SK-N-MC (cell line): ENCODE measurements at regions not wholly inside any gene's neighbourhood (a gene's known extent, or its start where the extent isn't known, plus 50 kb on each side); places are given as distances from the start of the nearest gene placed in this dataset.

Source experiments
- DNase-seq: peaks from one replicate; pipeline ENCODE4 v3.0.0-alpha.2; 2011; ENCODE audit warnings: low read depth, low spot score
- H3K27ac ChIP-seq: fragments of 200-600 bp; sonication (generic); 2 replicates; pipeline ENCODE4 v1.5.1; 2016; ENCODE audit warnings: mixed run types
- H3K36me3 ChIP-seq: fragments of 200-600 bp; sonication (generic); 2 replicates; pipeline ENCODE4 v1.6.1; 2017; ENCODE audit warnings: antibody characterized with exemption, low read length, mixed read lengths; ENCODE audit not compliant: insufficient read depth
- H3K4me3 ChIP-seq: fragments of 200-600 bp; sonication (generic); 2 replicates; pipeline ENCODE4 v1.5.1; 2016
- H3K9ac ChIP-seq: fragments of 200-600 bp; sonication (generic); 2 replicates; pipeline ENCODE4 v1.8.0; 2017; ENCODE audit warnings: mixed run types, mixed read lengths; ENCODE audit not compliant: insufficient read length
- H3K9me3 ChIP-seq: fragments of 200-600 bp; sonication (generic); 2 replicates; pipeline ENCODE4 v1.6.1; 2017; ENCODE audit warnings: low read depth, mild to moderate bottlenecking, antibody characterized with exemption, low read length, moderate library complexity, mixed read lengths
- EZH2 ChIP-seq: fragments of 200-600 bp; sonication (generic); IDR thresholded peaks from one replicate; pipeline ENCODE4 v1.6.1; 2017; ENCODE audit warnings: antibody characterized with exemption
- FOXP2 ChIP-seq: optimal IDR thresholded peaks from 2 replicates; pipeline ENCODE3; 2011; ENCODE audit warnings: mild to moderate bottlenecking, moderate library complexity; ENCODE audit not compliant: insufficient read depth; ENCODE audit errors: extremely low read length, control extremely low read depth
- POLR2AphosphoS5 ChIP-seq: IDR thresholded peaks from 2 replicates; pipeline ENCODE4 v1.6.1; 2012; ENCODE audit warnings: mild to moderate bottlenecking, low read depth, low read length, borderline replicate concordance

- Histone ChIP-seq H3K4me3 (no peak overlapping the region), H3K36me3 (no peaks in the 10 kb centered on the region), H3K9me3 (no peaks in the 10 kb centered on the region), H3K9ac (no peak overlapping the region), H3K27ac (no peak overlapping the region)
- TF ChIP-seq POLR2AphosphoS5 (no peak), EZH2 (no peak), FOXP2 (no peak)
- DNase-seq = no peak
These were observed 166.1 kb upstream of the ADRA1B start for GRCh38 chr5:159750226-159750625.

GRCh38 chr5:159751459-159751858 is 164.8 kb upstream of the ADRA1B start:
- no peak for TF ChIP-seq POLR2AphosphoS5
- TF ChIP-seq EZH2 = no peak
- no peak for TF ChIP-seq FOXP2
- H3K27ac ChIP-seq = no peak overlapping the region
- no peaks in the 10 kb centered on the region for H3K36me3 ChIP-seq
- no peaks in the 10 kb centered on the region for H3K9me3 ChIP-seq
- DNase-seq = no peak
- H3K4me3 ChIP-seq = no peak overlapping the region
- H3K9ac ChIP-seq = no peak overlapping the region

DNA sequence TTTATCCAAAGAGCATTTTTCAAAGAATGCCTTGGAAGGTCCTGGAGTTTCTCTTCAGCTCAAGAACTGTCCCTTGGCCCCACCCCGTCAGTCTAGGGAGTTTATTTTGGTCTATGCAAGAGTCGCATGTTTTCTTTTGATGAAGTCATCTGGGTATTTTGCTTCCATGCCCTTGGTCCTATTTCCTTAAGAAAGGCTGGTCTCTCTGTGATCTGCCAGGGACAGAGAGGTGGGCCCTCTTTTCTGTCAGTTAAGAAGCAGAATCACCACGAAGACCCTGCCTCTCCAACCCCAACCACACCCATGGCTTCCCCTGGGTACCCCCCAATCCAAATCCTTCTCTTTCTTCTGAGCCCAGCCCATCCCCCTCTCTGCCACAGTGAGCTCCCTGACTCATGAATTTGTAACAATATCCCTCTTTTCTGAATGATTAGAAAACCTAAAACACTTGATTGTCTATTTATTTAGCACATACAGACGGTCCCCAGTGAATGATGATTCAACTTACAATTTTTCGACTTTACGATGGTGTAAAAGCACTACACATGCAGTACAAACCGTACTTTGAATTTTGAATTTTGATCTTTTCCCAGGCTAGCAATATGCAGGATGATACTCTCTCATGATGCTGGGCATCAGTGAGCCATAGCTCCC is 163.5 kb upstream of the ADRA1B start:
- Histone ChIP-seq H3K9me3 (no peaks in the 10 kb centered on the region), H3K27ac (no peak overlapping the region), H3K4me3 (no peak overlapping the region), H3K36me3 (no peaks in the 10 kb centered on the region), H3K9ac (no peak overlapping the region)
- DNase-seq = no peak
- TF ChIP-seq EZH2 (no peak), FOXP2 (no peak), POLR2AphosphoS5 (no peak)

GRCh38 chr5:159758189-159758588 is 158.1 kb upstream of the ADRA1B start:
- Histone ChIP-seq H3K4me3 (no peak overlapping the region), H3K9ac (no peak overlapping the region), H3K27ac (no peak overlapping the region), H3K9me3 (no peaks in the 10 kb centered on the region), H3K36me3 (no peaks in the 10 kb centered on the region)
- no peak for TF ChIP-seq POLR2AphosphoS5
- no peak for TF ChIP-seq FOXP2
- no peak for TF ChIP-seq EZH2
- DNase-seq = no peak

GRCh38 chr5:159759791-159760290 is 156.4 kb upstream of the ADRA1B start:
- Histone ChIP-seq H3K9me3 (no peaks in the 10 kb centered on the region), H3K36me3 (no peaks in the 10 kb centered on the region), H3K27ac (no peak overlapping the region), H3K9ac (no peak overlapping the region), H3K4me3 (no peak overlapping the region)
- TF ChIP-seq EZH2 (no peak), FOXP2 (no peak), POLR2AphosphoS5 (no peak)
- no peak for DNase-seq

DNA sequence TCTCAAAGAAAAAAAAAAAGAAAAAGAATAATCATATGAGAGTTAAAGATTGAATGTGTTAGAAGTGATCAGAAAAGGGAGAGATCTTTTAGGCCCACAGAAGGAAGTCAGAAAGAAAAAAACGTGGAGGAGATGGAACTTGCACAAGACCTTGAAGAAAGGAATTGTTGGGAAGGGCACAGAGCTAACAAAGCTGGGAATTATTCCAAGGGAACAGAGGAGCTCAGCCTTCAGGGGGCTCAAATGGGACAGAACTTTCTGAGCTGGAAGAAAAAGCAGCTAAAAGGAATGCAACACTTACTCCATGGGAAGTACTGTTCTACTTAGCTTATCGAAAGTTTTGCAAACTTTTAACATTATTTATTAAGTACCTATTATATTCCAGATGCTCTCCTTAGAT is 153.4 kb upstream of the ADRA1B start:
- no peak for DNase-seq
- Histone ChIP-seq H3K9me3 (no peaks in the 10 kb centered on the region), H3K36me3 (no peaks in the 10 kb centered on the region), H3K27ac (no peak overlapping the region), H3K4me3 (no peak overlapping the region), H3K9ac (no peak overlapping the region)
- TF ChIP-seq EZH2 = no peak
- no peak for TF ChIP-seq FOXP2
- no peak for TF ChIP-seq POLR2AphosphoS5

DNA sequence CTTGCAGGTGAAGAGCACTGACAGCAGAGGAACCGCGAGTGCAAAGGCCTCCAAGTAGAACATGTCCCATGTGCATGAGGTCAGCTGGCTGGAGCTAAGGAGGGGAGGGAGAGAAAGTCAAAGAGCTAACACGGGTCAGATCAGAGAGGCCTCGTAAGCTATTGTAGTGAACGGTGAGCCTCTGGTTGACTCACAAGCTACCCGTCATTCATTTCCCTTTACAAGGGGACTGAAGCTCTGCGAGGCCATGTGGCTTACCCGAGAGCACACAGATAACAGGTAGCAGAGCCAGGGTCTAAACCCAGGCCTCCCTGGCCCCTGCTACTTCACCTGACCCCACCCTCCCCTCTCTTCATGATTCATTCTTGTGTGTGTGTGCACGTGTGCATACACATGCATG is 152.7 kb upstream of the ADRA1B start:
- Histone ChIP-seq H3K27ac (no peak overlapping the region), H3K4me3 (no peak overlapping the region), H3K9ac (no peak overlapping the region), H3K9me3 (no peaks in the 10 kb centered on the region), H3K36me3 (no peaks in the 10 kb centered on the region)
- no peak for DNase-seq
- TF ChIP-seq EZH2 = no peak
- no peak for TF ChIP-seq POLR2AphosphoS5
- no peak for TF ChIP-seq FOXP2

DNA sequence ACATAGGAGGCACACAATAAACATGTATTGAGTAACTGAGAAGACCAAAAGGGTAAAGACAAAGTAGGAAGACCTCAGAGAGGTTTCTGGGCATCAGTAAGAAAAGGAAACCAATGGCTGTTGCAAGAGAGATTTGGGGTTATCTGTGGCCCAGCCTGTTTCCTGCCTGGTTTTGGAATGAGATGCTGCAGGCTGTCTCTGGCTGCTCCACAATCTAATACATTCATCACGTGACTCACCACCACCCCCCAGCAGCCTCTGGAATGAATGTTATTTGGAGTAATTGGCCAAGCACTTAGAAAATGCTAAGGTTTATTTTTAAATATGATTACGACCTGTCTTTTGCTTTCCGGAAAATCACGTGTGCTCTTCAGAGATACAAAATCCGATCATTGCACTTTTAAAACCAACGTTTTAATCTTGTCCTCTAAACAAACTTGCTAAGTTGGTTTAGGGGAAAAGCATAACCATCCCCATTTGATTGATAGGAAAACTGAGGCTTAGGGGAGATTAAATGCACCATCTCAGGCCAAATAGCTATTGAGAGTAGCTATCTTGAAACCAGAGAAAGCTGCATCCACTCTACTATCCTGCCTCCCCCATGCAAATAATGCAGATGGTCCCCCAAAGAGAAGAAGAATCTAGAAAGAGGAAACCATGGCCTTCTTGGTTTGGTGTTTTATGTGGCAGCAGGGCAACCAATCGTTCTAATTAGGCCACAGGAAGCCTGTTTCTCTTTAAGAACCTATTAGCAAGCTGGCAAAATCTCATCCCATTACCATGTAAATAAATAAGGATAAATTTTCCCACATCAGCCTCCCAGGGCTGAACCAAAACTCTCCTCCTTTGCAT is 151.8 kb upstream of the ADRA1B start:
- Histone ChIP-seq H3K27ac (no peak overlapping the region), H3K9me3 (no peaks in the 10 kb centered on the region), H3K36me3 (no peaks in the 10 kb centered on the region), H3K9ac (no peak overlapping the region), H3K4me3 (no peak overlapping the region)
- no peak for DNase-seq
- no peak for TF ChIP-seq FOXP2
- TF ChIP-seq POLR2AphosphoS5 = no peak
- no peak for TF ChIP-seq EZH2

- Histone ChIP-seq H3K36me3 (no peaks in the 10 kb centered on the region), H3K9me3 (no peaks in the 10 kb centered on the region), H3K27ac (no peak overlapping the region), H3K4me3 (no peak overlapping the region), H3K9ac (no peak overlapping the region)
- no peak for DNase-seq
- no peak for TF ChIP-seq FOXP2
- TF ChIP-seq POLR2AphosphoS5 = no peak
- no peak for TF ChIP-seq EZH2
These were observed 151.2 kb upstream of the ADRA1B start for GRCh38 chr5:159765135-159765433.
